ENCODE measurements at regions not wholly inside any gene's neighbourhood (a gene's known extent, or its start where the extent isn't known, plus 50 kb on each side); places are given as distances from the start of the nearest gene placed in this dataset.
A peak's percentile ranks its signal among the peaks of the same experiment; 100 is the strongest.

DNA sequence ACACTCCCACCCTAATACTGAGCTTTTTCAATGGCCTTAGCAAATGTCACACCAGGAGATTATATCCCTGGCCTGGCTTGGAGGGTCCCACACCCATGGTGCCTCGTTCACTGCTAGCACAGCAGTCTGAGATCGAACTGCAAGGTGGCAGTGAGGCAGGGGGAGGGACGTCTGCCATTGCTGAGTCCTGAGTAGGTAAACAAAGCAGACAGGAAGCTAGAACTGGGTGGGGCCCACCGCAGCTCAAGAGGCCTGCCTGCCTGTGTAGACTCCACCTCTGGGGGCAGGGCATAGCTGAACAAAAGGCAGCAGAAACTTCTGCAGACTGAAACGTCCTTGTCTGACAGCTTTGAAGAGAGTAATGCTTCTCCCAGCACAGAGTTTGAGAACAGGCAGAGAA lies 338.9 kb upstream of the MBL2 start:
- Histone ChIP-seq H2AFZ (no peak overlapping the region), H3F3A (ENCODE audit: insufficient read depth, low read depth) (no peaks in the 10 kb centered on the region), H3K27ac (no peak overlapping the region), H3K4me1 (replicated peaks; ENCODE audit: insufficient read depth) (no peaks in the 10 kb centered on the region), H3K4me3 (no peak overlapping the region), H3K79me2 (ENCODE audit: low read depth) (no peaks in the 10 kb centered on the region), H3K9me3 (ENCODE audit: insufficient read depth, low read depth) (no peaks in the 10 kb centered on the region), H4K20me1 (ENCODE audit: insufficient read depth) (no peaks in the 10 kb centered on the region), H3K27me3 (ENCODE audit: insufficient read depth, low read depth) (no peaks in the 10 kb centered on the region), H3K9me2 (ENCODE audit: insufficient read depth) (0 out of 2 replicates have a peak, but pooled peaks cover 5% of the 10 kb centered on the region), H3K36me3 (ENCODE audit: low read depth) (no peaks in the 10 kb centered on the region), H3K4me2 (peak overlapping the region; percentile 36; the same call in 1 of the 2 replicates)
- ChIA-PET POLR2A (ENCODE audit: unreplicated experiment) (interaction anchor here (0.7 kb wide), 1 partner anchor 62 kb away, joined by 4 read pairs; no protein-coding TSS in a partner anchor), CTCF (no interaction called here)
- intact Hi-C loops (cut with micrococcal nuclease; ENCODE audit: unreplicated experiment): no loop called here
- DNase-seq: peak in 1 of 2 experiments; percentile 44
- no TSS peak for BruUV-seq (replicated peaks)
- TF ChIP-seq, protein P1, sequence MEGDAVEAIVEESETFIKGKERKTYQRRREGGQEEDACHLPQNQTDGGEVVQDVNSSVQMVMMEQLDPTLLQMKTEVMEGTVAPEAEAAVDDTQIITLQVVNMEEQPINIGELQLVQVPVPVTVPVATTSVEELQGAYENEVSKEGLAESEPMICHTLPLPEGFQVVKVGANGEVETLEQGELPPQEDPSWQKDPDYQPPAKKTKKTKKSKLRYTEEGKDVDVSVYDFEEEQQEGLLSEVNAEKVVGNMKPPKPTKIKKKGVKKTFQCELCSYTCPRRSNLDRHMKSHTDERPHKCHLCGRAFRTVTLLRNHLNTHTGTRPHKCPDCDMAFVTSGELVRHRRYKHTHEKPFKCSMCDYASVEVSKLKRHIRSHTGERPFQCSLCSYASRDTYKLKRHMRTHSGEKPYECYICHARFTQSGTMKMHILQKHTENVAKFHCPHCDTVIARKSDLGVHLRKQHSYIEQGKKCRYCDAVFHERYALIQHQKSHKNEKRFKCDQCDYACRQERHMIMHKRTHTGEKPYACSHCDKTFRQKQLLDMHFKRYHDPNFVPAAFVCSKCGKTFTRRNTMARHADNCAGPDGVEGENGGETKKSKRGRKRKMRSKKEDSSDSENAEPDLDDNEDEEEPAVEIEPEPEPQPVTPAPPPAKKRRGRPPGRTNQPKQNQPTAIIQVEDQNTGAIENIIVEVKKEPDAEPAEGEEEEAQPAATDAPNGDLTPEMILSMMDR (conservative IDR thresholded peaks at IDR 0.05): no peak
- TF ChIP-seq EZH2 (IDR thresholded peaks at IDR 0.05; ENCODE audit: low read depth): no peak

DNA sequence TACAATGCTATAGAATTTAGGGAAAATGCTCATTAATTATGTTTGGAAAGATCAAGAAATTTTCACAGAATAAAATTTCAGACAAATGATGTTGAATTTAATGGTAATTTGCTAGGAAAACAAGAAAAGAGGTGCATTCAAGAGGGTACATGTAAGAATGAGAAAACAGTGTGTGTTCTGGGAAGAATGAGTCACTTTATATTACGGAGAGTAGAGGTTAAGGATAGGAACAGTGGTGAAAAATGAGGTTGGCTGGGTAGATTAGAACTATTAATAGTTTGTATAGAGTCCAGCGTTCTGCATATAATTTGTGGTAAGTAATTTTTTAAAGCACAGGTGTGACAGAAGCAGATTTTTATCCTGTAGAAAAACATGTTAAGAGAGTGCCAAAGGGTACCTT lies 336.7 kb upstream of the MBL2 start:
- intact Hi-C loops (cut with micrococcal nuclease; ENCODE audit: unreplicated experiment): no loop called here
- no peak for TF ChIP-seq EZH2 (IDR thresholded peaks at IDR 0.05; ENCODE audit: low read depth)
- TF ChIP-seq, protein P1 (conservative IDR thresholded peaks at IDR 0.05): no peak
- Histone ChIP-seq H4K20me1 (ENCODE audit: insufficient read depth) (no peaks in the 10 kb centered on the region), H3K27me3 (ENCODE audit: insufficient read depth, low read depth) (no peaks in the 10 kb centered on the region), H3K79me2 (ENCODE audit: low read depth) (no peaks in the 10 kb centered on the region), H3K36me3 (ENCODE audit: low read depth) (no peaks in the 10 kb centered on the region), H3K9me2 (ENCODE audit: insufficient read depth) (0 out of 2 replicates have a peak, but pooled peaks cover 5% of the 10 kb centered on the region), H3K27ac (no peak overlapping the region), H2AFZ (no peak overlapping the region), H3K4me3 (no peak overlapping the region), H3F3A (ENCODE audit: insufficient read depth, low read depth) (no peaks in the 10 kb centered on the region), H3K4me1 (replicated peaks; ENCODE audit: insufficient read depth) (no peaks in the 10 kb centered on the region), H3K4me2 (no peak overlapping the region), H3K9me3 (ENCODE audit: insufficient read depth, low read depth) (no peaks in the 10 kb centered on the region; the same call in 1 of the 2 replicates)
- DNase-seq: no peak
- BruUV-seq (replicated peaks): no TSS peak
- CTCF ChIA-PET: no interaction called here
- POLR2A ChIA-PET (ENCODE audit: unreplicated experiment): no interaction called here

DNA sequence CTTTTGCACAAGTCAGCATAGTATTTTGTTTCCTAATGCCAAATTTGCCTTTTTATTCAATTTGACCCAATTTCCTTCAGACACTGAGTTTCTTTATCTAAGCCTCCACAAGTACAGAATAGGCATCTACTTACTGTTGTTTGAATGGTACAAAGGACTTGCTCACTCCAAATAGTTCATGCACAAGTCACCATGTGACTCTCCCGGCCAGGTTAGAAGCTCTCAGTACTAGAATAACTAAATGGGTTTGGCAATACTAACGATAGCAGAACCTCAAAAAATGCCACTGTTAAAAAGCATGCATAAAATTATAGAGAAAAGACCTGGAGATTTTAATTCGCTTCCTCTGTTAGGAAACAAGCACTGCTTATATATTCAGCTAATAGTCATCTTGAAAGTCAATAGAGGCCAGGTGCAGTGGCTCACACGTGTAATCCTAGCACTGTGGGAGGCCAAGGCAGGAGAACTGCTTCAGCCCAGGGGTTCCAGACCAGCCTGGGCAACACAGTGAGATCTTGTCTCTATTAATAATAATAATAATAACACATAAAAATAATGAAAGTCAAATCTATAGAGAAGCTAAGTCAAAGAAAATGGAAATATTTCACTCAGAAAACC lies 335.8 kb upstream of the MBL2 start:
- no peaks in the 10 kb centered on the region for H3K27me3 ChIP-seq (ENCODE audit: insufficient read depth, low read depth)
- H3K79me2 ChIP-seq (ENCODE audit: low read depth): no peaks in the 10 kb centered on the region
- no peaks in the 10 kb centered on the region for H3K36me3 ChIP-seq (ENCODE audit: low read depth)
- no peaks in the 10 kb centered on the region; the same call in 1 of the 2 replicates for H3K9me3 ChIP-seq (ENCODE audit: insufficient read depth, low read depth)
- ChIA-PET CTCF (no interaction called here), POLR2A (ENCODE audit: unreplicated experiment) (no interaction called here)
- no peaks in the 10 kb centered on the region for H4K20me1 ChIP-seq (ENCODE audit: insufficient read depth)
- H3K27ac ChIP-seq: no peak overlapping the region
- no peak overlapping the region for H3K4me3 ChIP-seq
- BruUV-seq (replicated peaks): no TSS peak
- H3K9me2 ChIP-seq (ENCODE audit: insufficient read depth): 0 out of 2 replicates have a peak, but pooled peaks cover 5% of the 10 kb centered on the region
- intact Hi-C loops (cut with micrococcal nuclease; ENCODE audit: unreplicated experiment): no loop called here
- TF ChIP-seq, protein P1 (conservative IDR thresholded peaks at IDR 0.05): no peak
- TF ChIP-seq EZH2 (IDR thresholded peaks at IDR 0.05; ENCODE audit: low read depth): no peak
- no peak for DNase-seq
- no peak overlapping the region for H2AFZ ChIP-seq
- H3K4me2 ChIP-seq: no peak overlapping the region
- no peaks in the 10 kb centered on the region for H3F3A ChIP-seq (ENCODE audit: insufficient read depth, low read depth)
- no peaks in the 10 kb centered on the region for H3K4me1 ChIP-seq (replicated peaks; ENCODE audit: insufficient read depth)
